A673 (cell line): ENCODE measurements at regions not wholly inside any gene's neighbourhood (a gene's known extent, or its start where the extent isn't known, plus 50 kb on each side); places are given as distances from the start of the nearest gene placed in this dataset.

Experiments
- BruUV-seq: library from RNA; stranded (reverse); fragments of 400-500 nt; replicated peaks from 2 replicates; lab custom pipeline; 2021; lab: Mats Ljungman, UMichigan
- CTCF ChIA-PET: fragments of 300-600 bp; sonication (Branson Sonifier 250); formaldehyde crosslinking; loops from one replicate; lab custom pipeline; 2022; ENCODE audit warnings: antibody characterized with exemption; lab: Charles Lee
- POLR2A ChIA-PET: fragments of 300-600 bp; sonication (Branson Sonifier 250); formaldehyde crosslinking; loops from one replicate; lab custom pipeline; 2022; ENCODE audit warnings: antibody characterized with exemption; ENCODE audit not compliant: low non-redundant PET; lab: Charles Lee
- DNase-seq: peaks from one replicate; pipeline ENCODE4 v3.0.0-alpha.2; 2015; ENCODE audit warnings: low spot score
- H3K27ac ChIP-seq: fragments of 200-600 bp; sonication (generic); 2 replicates; pipeline ENCODE4 v1.5.1; 2016; ENCODE audit warnings: mixed run types, low read depth, mild to moderate bottlenecking, mixed read lengths, antibody characterized with exemption, low read length; ENCODE audit not compliant: poor library complexity, severe bottlenecking
- H3K27me3 ChIP-seq: fragments of 200-600 bp; sonication (generic); replicated peaks from 2 replicates; pipeline ENCODE4 v1.6.1; 2017; ENCODE audit warnings: mixed run types, low read depth, mild to moderate bottlenecking, mixed read lengths, antibody characterized with exemption, low read length; ENCODE audit not compliant: insufficient read depth, poor library complexity
- H3K36me3 ChIP-seq: fragments of 200-600 bp; sonication (generic); 2 replicates; pipeline ENCODE4 v1.6.1; 2016; ENCODE audit warnings: mixed run types, mild to moderate bottlenecking, mixed read lengths, antibody characterized with exemption, low read length; ENCODE audit not compliant: insufficient read depth, poor library complexity, severe bottlenecking
- H3K4me1 ChIP-seq: fragments of 200-600 bp; sonication (generic); 2 replicates; pipeline ENCODE4 v1.6.1; 2017; ENCODE audit warnings: mixed run types, mild to moderate bottlenecking, mixed read lengths, antibody characterized with exemption, low read length; ENCODE audit not compliant: insufficient read depth, poor library complexity, severe bottlenecking
- H3K4me3 ChIP-seq: fragments of 200-600 bp; sonication (generic); 2 replicates; pipeline ENCODE4 v1.5.1; 2016; ENCODE audit warnings: low read depth, mixed run types, mild to moderate bottlenecking, mixed read lengths, low read length; ENCODE audit not compliant: poor library complexity, severe bottlenecking
- H3K9me3 ChIP-seq: fragments of 200-600 bp; sonication (generic); 2 replicates; pipeline ENCODE4 v1.6.1; 2016; ENCODE audit warnings: mixed run types, low read depth, mild to moderate bottlenecking, mixed read lengths, antibody characterized with exemption, low read length; ENCODE audit not compliant: poor library complexity, severe bottlenecking
- CTCF ChIP-seq: fragments of 300-800, 200-600 bp; sonication (generic); conservative IDR thresholded peaks from 2 replicates; pipeline ENCODE4 v1.5.1; 2017; ENCODE audit warnings: low read depth, mild to moderate bottlenecking, antibody characterized with exemption, low read length, moderate library complexity, mixed read lengths
- EZH2 ChIP-seq: fragments of 200-600 bp; sonication (generic); IDR thresholded peaks from 2 replicates; pipeline ENCODE4 v1.6.1; 2017; ENCODE audit warnings: borderline replicate concordance, low read depth, mild to moderate bottlenecking, mixed read lengths, antibody characterized with exemption, low read length; ENCODE audit not compliant: poor library complexity, severe bottlenecking
- intact Hi-C: fragments of 100-400 bp; cut with micrococcal nuclease; formaldehyde crosslinking; loops from one replicate; pipeline ENCODE4 v1.10.0; 2022; ENCODE audit not compliant: unreplicated experiment

DNA sequence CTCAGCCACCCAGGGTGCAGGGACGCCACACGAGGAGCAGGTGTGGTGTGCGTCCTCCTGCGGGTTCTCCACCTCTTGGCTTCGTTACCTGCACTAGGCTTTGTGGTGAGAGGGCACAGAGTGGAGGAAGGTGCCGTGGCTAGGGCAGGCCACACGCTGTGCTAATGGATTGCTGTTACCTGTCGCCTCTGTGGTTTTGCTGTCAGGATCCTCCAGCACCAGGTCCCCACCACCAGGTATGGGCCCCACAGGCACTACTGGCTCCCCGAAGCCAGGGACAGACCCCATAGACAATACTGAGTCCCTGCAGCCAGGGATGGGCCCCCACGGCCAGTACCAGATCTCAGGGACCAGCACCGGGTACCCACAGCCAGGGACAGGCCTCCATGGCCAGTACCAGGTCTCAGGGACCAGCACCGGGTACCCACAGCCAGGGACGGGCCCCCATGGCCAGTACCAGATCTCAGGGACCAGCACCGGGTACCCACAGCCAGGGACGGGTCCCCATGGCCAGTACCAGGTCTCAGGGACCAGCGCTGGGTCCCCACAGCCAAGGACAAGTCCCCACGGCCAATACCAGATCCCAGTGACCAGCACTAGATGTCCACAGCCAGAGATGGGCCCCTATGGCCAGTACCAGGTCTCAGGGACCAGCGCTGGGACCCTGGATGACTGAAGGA is 315.6 kb downstream of the SEC14L1 start:
- ChIA-PET POLR2A (no interaction called here), CTCF (no interaction called here)
- no peaks in the 10 kb centered on the region for H3K9me3 ChIP-seq
- H3K4me1 ChIP-seq, result peaks cover 38% of the 10 kb centered on the region
- H3K36me3 ChIP-seq, result no peaks in the 10 kb centered on the region
- no TSS peak for BruUV-seq
- DNase-seq, result no peak
- intact Hi-C loops, result no loop called here
- H3K4me3 ChIP-seq, result no peak overlapping the region
- no peaks in the 10 kb centered on the region for H3K27me3 ChIP-seq
- TF ChIP-seq EZH2 (no peak), CTCF (no peak)
- H3K27ac ChIP-seq, result no peak overlapping the region

GRCh38 chr17:77456951-77457548 is 316.3 kb downstream of the SEC14L1 start:
- no peak for DNase-seq
- POLR2A ChIA-PET, result no interaction called here
- Histone ChIP-seq H3K4me1 (peaks cover 38% of the 10 kb centered on the region), H3K27ac (no peak overlapping the region), H3K9me3 (no peaks in the 10 kb centered on the region), H3K4me3 (no peak overlapping the region), H3K36me3 (no peaks in the 10 kb centered on the region), H3K27me3 (no peaks in the 10 kb centered on the region)
- intact Hi-C loops, result no loop called here
- TF ChIP-seq CTCF (no peak), EZH2 (no peak)
- no TSS peak for BruUV-seq
- CTCF ChIA-PET, result no interaction called here

DNA sequence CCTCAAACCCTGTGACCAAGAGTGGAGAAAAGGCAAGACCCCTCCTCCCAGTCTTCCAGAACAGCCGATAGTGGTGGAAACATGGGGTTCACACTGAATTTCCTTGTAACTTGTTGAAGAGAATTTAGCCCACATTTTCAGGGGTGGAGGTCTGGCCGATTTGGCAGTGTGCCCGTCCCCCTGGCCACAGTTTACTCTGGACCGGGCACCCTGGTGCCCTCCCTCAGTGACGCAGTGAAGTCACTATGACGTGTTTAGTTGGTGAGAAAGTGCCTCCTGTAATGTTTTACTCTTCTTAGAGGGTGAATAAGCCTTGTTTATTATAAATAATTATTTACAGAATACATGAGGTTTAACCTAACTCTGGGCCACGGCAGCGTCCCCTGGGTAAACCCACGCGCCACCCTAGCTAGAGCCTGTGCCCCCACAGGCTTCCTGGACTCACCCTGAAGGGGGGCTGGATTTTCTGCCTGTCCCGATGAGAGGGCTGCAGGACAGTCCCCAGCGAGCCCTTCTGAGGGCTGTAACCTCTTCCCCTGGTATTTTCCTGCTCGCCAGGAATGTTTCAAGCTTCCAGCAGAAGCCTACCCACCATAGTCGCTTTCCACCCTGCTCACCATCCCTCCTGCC is 316.9 kb downstream of the SEC14L1 start:
- BruUV-seq, result no TSS peak
- ChIA-PET CTCF (no interaction called here), POLR2A (no interaction called here)
- Histone ChIP-seq H3K27me3 (no peaks in the 10 kb centered on the region), H3K4me1 (peaks cover 37% of the 10 kb centered on the region), H3K27ac (no peak overlapping the region), H3K9me3 (no peaks in the 10 kb centered on the region), H3K4me3 (no peak overlapping the region), H3K36me3 (no peaks in the 10 kb centered on the region)
- TF ChIP-seq EZH2 (no peak), CTCF (no peak)
- intact Hi-C loops, result no loop called here
- no peak for DNase-seq
